ENCODE measurements at regions not wholly inside any gene's neighbourhood (a gene's known extent, or its start where the extent isn't known, plus 50 kb on each side); places are given as distances from the start of the nearest gene placed in this dataset.
A peak's percentile ranks its signal among the peaks of the same experiment; 100 is the strongest.
"Not testable (repeated sequence)": the region's sequence is repeated elsewhere in the genome, so short reads cannot be mapped to it uniquely, and the experiment has no call there.

- no peak for DNase-seq
Measured at GRCh38 chr18:43341014-43341413, 63.7 kb upstream of the SYT4 start.

DNA sequence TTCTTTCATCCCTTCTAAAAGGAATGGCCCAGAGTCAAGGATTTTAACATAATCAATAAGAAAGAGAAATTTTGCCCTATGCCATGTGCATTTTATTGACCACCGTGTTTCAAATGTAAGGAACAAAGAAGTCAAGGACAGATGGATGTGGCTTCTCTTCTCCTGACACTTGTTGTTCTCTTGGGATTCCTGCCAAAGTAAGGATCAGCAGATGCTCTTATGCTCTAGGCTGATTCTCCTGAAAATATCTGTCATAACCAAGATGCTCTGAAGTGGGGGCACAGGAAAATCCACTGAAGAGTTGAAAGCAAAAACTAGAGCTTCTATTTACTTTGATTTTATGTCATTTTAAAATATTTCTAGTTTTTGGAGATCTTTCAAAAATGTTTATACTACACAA lies 72.9 kb upstream of the SYT4 start:
- no peak for DNase-seq

- DNase-seq: no peak
Measured at GRCh38 chr18:43364535-43364934, 87.2 kb upstream of the SYT4 start.

- DNase-seq: no peak
Measured at GRCh38 chr18:43367895-43368294, 90.6 kb upstream of the SYT4 start.

DNA sequence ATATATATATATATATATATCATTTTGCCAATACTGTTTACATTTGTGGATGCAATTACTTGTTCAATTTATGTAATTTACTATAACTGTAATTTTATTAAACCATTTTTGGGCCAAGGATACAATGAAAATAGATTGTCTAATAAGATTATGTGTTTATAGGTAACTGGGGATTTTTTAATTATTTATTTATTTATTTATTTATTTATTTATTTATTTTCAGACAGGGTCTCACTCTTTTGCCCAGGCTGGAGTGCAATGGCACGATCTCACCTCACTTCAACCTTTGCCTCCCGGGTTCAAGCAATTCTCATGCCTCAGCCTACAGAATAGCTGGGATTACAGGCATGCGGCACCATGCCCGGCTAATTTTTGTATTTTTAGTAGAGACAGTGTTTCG lies 92.0 kb upstream of the SYT4 start:
- DNase-seq: not testable (repeated sequence)

GRCh38 chr18:43372773-43373172 lies 95.5 kb upstream of the SYT4 start:
- no peak for DNase-seq

DNA sequence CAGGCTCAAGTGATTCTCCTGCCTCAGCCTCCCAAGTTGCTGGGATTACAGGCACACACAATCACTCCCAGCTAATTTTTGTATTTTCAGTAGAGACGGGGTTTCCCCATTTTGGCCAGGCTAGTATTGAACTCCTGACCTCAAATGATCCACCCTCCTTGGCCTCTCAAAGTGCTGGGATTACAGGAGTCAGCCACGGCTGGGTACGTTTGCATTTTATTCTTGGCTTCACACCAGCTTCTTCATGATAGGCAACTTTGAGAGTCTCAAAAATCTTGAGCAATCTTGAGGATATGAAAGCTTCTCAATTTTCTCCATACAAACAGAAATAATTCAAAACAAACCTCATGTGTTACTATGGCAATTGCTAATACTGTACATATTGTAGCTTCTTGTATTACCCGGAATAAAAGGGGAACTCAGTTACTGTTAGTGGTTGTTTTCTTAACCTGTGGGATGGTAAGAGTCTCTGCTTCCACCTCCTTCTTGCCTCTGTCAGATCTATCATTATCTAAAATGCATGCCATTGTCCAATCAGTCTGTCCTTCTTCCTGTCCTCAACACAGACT lies 102.9 kb upstream of the SYT4 start:
- no peak for DNase-seq

DNA sequence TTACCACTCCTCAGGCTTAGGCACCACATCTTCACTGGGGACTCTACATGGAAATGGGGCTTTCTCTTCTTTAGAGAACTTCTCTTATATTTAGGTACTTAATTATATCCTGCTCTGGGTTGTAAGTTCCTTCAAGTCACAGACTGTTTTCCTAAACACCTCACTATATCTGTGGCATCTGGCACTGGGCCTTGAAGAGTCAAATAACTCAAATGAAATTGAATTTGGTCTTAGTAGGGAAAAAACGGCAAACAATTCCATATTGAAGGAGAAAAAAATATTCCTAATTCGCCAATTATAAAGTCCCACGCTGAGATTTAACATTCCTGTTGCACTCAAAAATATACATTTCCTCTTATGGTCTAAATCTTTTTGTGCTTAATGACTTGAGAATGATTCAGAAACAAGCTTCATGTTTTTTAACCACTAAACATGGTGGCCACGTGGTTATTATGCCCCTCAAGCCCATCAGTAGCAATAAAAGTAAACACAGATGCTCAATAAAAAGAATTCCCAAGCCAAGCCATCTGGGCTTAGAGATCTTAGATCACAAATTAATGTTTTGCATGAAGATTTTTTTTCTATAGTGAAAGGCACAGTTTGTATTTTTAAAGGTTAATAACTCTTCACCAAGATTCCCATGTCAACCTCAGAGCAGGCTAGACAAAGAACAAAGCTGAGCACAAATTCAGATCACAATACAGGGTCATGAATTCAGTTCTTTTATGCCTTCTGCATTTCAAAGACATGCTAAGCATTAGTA lies 105.5 kb upstream of the SYT4 start:
- no peak for DNase-seq

DNA sequence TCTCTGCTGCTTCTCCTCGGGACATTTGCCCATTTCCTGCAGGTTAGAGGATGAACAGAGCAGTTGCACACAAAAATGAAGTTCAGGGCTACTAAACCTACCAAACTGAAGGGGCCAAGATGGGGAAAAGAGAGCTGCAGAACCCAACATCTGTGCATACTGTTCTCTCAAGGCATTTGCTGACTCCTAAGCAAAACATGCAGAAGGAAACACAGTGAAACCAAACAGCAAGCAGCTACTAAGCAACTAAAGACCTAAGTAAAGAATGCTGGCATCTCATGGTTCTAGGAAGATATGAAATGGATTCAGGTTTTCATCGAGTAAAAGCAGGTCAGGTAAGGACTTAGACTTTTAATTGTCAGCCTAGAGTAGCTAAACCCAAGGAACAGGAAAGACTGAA lies 111.9 kb upstream of the SYT4 start:
- no peak for DNase-seq

DNA sequence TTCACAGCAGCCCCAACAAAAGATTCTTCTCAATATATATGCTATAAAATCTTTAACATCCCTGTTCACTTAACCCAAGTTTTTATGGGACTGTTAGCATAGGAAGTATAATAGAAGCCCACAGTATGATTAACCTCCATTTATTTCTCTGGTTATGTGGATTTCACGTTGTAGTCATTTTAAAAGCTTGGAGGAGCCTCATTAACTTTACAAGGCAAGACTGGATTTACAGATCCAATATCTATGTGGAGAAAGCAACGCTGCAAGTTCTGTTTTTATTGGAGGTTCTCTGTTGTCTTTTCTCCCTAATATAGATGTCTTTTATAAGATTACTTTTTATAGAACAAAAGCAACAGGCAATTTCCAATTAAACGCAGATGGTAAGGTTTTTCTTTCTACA lies 114.9 kb upstream of the SYT4 start:
- no peak for DNase-seq

DNA sequence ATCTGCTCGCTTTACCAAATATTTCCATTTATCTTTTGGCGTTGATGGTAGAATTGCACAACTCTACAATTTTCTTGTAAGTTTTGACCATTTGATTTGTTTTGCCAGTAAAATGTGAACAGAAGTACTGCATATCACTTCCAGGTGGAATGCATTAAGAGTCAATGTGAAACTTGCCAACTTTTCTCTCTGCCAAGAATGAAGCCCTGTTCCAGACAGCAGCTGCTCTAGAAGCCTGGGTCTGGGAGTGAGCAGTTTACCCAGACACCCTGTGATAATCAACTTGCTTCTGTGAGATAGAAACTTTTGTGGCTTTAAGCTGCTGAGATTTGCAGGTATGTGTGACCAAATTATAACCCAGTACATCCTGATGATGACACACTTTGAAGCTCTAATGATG lies 115.9 kb upstream of the SYT4 start:
- no peak for DNase-seq

DNA sequence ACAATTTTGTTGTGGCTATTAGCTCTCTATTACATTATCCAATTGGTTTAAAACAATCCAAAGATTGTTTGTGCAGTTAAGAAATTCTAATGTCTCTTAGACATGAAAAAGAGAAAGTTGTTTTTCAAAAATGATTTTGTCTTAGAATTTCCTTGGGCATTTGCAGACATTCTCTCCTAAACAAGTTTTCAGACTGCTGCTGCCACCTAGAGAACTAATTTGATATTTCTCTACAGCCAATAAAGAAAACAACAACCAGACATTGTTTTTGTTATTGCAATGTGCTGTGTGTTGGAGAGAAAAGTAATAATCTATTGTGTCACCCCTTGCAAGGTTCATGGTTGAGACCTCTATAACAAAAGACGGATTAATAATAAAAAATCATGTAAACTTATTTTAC lies 119.0 kb upstream of the SYT4 start:
- peak; percentile 4 for DNase-seq

GRCh38 chr18:43398601-43399000 lies 121.3 kb upstream of the SYT4 start:
- DNase-seq: no peak

DNA sequence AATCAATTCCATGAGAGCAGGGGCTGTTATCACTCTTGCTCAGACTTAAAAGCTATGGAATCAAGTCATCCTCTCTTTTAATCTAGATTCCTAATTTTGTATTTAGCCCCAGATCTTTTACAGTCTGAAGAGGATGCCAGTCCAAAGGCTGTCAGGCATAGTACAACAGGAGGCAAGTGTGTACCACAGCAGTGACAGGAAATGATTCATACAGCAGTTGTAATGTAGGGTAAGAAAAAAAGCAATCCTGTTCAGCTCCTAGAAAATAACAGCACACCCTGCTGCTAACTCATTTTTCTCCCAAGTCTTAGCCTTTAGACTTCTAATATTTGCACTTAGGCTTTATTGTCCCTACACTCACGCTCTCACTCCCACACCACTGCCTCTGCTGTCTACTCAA lies 127.8 kb upstream of the SYT4 start:
- DNase-seq: no peak

DNA sequence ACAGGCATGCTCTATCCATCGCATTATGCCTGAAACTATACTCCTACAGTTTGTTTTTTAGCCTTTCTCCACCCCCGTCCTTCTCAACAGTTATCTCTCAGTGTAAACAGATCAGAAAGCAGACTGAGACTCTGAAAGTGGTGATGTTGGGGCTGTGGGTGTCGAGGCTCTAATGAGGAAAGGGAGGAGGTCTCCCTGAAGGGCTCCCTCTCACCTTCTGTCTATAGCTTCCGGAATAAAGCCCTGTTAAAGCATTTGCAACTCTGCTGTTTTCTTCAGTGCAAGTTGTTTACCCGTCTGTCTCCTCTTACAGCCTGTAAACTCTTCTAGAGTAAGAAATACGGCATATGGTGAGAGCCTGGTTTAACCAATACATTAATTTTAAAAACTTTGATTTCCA lies 136.7 kb upstream of the SYT4 start:
- DNase-seq: no peak

DNA sequence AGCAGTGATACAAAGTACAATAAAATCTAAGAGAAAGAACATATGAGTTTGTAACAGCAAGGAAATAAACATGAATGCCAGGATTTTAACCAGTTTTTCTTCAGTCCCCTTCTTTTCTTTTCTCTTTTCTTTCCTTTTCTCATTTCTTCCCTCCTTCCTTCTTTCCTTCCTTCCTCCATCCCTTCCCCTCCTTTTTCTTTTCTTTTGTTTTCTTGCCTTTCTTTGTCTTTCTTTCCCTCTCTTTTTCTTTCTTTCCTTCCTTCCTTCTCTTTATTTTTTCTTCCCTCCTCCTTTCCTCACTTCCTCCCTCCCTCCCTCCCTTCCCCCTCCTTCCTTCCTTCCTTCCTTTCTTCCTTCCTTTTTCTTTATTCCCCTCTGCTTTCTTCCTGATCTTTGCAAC lies 142.8 kb upstream of the SYT4 start:
- DNase-seq: no peak

DNA sequence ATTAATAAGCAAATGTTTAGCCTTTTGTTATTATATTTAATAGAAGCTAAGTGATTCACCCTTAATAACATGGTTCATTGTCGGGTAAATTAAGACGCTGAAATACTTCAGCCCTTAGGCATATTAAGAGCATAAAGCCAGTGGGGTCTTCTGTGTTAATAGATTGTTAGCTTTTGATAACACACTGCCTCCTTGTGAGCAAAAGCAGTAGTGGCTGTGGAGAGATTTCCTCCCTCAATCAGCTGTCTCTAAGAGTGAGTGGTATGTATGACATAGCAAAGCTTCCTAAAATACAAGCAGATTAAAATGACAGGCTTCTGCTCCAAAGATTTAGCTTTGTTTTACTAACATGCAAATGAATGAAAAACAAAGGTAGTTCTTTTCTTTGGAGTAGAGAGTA lies 143.7 kb upstream of the SYT4 start:
- DNase-seq: no peak

GRCh38 chr18:43422518-43422917 lies 145.2 kb upstream of the SYT4 start:
- DNase-seq: no peak

DNA sequence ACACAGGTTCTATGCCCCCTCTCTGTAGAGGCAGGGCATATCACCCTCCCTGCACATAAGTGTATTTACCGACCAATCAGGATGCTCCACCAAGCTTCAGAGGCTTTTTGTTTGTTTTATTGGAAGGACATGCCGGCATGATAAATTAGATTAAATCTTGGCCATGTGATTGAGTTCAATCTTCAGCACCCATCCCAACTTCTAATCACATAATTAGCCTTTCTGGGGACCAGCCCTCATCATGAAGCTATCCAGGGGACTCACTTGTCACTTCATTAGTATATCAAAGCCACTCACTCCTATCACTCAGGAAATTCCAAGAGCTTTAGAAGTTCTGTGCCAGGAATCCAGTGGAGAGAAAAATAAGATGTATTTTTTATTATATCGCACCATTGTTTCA lies 158.6 kb upstream of the SYT4 start:
- DNase-seq: no peak

- no peak for DNase-seq
Measured at GRCh38 chr18:43442131-43442530, 164.8 kb upstream of the SYT4 start.

- no peak for DNase-seq
Measured at GRCh38 chr18:43442571-43442970, 165.3 kb upstream of the SYT4 start.

DNA sequence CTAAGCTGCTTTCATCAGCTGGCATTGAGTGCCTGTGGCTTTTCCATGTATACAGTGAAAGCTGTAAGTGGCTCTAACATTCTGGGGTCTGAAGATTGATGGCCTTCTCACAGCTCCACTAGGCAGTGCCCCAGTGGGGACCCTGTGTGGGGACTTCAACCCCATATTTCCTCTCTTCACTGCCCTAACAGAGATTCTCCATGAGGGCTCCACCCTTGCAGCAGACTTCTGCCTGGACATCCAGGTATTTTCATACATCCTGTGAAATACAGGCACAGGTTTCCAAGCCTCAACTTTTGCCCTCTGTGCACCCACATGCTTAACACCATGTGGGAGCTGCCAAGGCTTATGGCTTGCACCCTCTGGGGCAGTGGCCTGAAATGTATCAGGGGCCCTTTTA lies 188.2 kb upstream of the SYT4 start:
- no peak for DNase-seq

GRCh38 chr18:43471873-43472272 lies 194.6 kb upstream of the SYT4 start:
- DNase-seq: no peak

- DNase-seq: no peak
Measured at GRCh38 chr18:43481069-43481468, 203.8 kb upstream of the SYT4 start.

- DNase-seq: no peak
Measured at GRCh38 chr18:43482136-43482535, 204.8 kb upstream of the SYT4 start.
